HG03108 (cell line): ENCODE measurements at regions not wholly inside any gene's neighbourhood (a gene's known extent, or its start where the extent isn't known, plus 50 kb on each side); places are given as distances from the start of the nearest gene placed in this dataset.

Experiments used
- ATAC-seq: cut with Tn5 transposase; IDR thresholded peaks from one replicate; pipeline ENCODE4 v1.9.1; 2021; ENCODE audit warnings: moderate library complexity; ENCODE audit not compliant: unreplicated experiment

DNA sequence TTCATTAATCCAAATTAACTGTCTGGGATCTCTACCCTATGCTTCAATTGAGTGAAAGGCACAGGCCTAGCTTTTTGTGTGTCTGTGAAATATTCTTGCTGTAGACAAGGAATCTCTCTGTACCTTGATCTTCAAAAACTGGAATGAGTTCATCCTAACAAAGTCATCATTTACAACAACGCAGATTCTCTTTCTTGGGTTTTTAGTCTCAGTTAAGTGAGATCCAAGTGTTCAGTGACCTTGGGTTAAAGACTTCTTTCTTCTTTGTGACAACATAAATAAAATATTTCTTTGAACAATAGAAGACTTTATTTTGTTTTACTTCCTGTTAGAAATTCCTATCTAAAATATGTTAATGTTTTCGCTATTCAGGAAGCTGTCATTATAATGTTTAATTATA lies 192.2 kb upstream of the LMNTD1 start:
- no peak for ATAC-seq

DNA sequence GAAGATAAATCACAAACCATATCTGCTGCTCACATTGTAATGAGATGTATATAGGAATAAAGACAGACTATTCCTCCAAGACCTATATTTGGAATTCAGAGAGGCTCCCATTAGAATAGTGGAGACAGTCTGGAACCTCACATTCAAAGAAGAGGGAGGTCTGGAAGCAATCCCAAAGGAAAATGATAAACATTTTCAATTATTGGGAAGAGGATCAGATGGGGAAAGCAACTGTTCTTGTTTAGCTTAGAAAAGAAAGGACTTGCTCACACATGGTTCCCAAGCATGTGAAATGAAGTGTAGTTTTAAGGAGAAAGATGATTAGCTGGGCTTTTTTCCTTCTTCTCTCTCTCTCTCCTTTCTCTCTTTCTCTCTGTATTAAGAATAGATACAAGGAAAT lies 193.0 kb upstream of the LMNTD1 start:
- no peak for ATAC-seq

DNA sequence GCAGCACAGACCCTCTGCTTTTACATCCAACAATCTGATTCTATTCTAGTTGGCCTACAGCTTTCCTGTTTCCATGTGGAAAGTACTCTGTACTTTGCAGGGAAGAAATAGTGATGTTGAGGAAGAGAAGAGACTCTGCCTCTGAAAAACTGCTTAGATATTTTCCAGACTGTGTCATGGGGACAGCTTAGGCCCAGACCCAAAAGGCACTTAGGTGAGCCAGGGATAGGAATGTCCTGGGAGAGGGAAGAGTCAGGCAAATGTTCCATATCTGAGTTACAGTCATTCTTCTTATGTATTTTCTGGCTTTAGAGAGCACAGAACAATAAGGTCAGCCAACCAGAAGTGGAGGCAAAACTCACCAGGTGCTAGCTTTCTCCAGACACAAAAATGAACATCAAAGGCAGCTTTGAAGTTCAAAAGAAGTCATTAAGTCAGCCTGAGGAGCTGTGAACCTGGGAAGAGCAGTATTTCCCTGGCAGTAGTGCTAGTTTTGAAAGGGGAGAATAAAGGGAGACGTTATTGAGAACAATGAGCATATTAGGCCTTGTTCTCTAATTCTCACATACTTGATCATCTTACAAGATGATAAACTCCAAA lies 199.7 kb upstream of the LMNTD1 start:
- ATAC-seq, result no peak

DNA sequence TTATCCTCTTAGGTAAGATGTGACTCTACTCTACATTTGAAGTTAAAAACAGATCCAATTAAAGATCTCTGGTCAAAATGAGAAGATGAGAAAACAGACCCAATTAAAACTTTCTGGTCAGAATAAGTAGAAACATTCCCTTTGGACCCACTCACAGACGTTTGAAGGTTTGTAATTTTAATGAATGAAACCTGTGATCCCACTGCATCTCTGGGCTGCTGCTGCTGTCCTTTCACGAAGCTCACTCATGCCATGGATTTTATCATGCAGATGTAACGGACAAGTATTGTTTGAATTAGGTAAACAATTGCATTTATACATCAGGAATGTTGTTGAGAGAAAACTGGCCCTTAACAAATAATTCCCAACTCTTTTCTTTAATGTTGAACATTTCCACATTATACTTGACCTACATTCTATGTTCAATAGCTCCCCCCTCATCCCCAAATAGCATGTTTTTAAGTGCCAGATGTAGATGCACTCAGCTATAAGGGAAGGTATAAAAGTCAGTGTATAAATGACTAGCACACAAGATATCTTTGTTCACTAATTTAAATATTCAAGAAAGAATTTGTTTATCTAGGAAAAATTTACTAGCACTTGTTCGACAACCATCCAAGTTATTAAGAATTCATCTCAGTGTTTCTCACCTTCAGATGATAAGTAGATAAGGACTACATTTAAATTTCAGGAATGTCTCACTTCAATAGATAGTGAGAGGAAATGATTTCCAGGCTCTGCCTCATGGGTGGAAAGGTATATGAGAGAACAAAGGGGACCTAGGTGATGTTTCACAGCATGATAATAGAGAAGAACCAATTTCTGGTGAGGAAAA lies 202.3 kb upstream of the LMNTD1 start:
- ATAC-seq, result no peak

DNA sequence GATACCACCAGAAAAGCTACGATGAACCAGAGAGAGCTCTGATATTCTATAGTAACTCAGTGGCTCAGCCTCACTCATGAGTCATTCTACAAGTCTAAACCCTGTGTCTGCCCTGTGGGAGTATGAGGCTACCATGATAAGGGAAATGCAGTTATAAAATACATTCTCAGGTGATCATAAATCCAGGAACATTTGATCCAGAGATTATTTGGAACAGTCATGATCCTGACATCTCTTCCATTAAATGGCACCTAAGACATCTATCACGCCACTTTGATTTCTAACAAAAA lies 202.6 kb upstream of the RASSF8 start:
- ATAC-seq, result no peak

DNA sequence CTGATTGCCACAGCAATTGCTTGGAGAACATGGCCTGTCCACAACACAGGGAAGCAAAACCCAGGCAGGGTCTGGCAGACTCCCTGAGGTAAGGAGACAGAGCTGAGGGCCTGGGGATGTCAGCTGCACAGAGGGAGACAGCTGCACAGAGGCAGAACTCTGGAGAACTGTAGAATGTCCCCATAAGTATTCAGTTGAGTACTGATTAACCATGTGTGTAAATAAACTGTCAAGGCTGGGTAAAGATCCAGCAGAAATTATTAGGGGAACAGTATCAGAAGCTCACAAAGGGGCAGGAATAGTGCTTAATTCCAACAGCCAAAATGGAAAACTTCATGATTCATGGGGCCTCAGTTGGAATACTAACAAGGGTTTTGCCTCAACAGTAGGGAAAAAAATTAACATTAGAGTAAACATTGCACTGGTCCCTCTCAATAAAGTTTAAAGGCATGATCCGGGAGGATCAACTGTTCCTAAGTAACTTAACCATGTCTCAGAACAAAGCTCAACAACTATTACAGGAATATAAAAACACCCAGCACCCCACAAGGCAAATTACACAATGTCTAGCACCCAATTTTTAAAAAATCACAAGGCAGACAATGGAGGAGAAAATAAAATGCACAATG lies 201.3 kb upstream of the RASSF8 start:
- ATAC-seq, result no peak

DNA sequence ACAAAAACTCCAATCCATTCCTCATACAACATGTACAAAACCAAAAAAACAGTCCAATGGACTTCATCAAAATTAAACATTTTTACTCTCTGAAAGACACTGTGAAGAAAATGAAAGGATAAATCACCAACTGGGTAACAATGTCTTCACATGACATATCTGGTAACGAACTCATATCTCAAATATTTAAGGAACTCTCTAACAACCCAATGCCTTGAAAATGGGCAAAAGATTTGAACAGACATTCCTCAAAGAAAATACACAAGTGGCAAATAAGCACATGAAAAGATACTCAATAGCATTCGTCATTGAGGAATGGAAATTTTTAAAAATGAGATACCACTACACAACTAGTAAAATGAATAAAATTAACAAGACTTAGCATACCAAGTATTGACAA lies 198.7 kb upstream of the RASSF8 start:
- no peak for ATAC-seq

DNA sequence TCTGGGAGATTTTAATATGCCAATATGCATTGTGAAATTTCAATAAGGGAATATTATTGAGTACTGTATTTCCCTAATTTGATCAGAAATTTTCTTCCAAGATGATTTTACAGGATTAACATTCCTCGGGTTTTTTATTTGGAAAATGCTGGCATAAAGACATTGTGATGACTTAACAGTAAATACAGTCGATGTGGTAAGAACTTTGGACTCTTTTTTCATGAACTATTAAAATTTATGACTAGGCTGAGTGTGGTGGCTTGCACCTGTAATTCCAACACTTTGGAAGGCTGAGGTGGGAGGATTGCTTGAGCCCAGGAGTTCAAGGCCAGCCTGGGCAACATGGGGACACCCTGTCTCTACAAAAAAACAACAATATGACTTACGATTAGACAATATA lies 197.1 kb upstream of the RASSF8 start:
- no peak for ATAC-seq

DNA sequence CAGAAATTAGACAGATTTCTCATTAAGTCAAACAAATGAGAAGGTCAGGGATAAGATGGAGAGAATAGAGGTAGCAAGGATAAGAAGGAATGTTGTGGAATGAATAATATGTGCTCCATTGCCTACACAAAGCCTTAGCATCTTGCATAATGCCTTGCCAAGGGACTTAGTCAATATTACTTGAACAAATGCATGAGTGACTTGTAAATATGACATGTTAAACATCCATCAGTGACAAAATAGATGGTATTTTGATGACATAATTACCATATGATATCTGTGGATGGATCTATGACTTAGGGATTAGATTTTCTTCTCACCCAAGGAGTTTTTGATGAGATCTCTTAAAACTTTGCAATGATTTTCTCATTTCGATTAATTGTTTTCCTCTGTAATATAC lies 194.1 kb upstream of the RASSF8 start:
- no peak for ATAC-seq

DNA sequence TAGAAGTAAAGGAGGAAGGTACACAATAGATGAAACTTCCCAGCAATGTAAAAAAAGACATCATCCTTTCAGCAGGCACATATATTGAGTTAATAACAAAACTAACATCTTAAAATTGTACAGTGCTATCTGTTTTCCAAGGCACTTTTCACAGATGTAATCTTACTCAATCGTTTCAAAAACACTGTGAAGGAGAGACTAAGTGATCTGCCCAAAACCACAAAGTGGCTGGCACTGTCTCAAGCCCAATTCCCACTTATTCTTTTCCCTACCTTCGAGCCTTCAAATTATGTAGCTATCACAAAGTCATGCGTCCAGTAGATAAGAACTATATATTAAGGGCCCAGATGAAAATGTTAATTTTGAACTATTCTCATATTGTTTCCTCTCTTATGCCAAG lies 193.6 kb upstream of the RASSF8 start:
- ATAC-seq, result no peak

DNA sequence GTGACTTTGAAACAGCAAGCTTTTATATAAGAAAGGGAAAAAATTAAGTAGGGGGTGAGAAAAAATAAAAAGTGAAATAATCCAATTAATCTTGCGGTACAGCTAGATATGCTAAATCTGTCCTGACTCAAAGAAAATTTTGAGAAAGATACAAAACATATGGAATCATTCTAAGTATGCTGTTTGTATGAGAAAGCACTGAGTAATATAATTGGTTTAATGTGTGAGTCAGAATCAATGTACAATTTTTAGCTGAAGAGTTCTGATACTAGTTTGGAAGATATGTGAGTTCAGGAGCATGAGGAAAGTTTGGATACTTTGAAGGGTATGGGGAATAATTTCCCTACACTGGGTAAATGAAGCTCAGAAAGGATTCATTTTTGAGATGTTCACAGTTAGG lies 190.9 kb upstream of the RASSF8 start:
- no peak for ATAC-seq

DNA sequence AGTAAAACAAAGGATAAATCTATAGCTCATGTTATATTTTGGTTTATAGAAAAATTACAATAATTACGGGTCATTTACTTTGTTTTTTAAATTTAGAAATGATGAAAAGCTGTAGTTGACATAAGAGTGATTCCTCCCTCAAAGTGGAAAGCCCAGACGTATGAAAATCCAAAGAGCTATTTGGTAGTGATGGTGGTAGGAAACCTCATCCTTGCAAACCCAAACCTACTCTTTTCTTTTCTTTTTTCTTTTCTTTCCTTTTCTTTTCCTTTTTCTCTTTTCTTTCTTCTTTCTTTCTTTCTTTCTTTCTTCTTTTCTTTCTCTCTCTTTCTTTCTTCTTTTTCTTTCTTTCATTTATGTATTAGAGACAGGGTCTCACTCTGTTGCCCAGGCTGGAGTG lies 190.3 kb upstream of the RASSF8 start:
- ATAC-seq, result no peak

DNA sequence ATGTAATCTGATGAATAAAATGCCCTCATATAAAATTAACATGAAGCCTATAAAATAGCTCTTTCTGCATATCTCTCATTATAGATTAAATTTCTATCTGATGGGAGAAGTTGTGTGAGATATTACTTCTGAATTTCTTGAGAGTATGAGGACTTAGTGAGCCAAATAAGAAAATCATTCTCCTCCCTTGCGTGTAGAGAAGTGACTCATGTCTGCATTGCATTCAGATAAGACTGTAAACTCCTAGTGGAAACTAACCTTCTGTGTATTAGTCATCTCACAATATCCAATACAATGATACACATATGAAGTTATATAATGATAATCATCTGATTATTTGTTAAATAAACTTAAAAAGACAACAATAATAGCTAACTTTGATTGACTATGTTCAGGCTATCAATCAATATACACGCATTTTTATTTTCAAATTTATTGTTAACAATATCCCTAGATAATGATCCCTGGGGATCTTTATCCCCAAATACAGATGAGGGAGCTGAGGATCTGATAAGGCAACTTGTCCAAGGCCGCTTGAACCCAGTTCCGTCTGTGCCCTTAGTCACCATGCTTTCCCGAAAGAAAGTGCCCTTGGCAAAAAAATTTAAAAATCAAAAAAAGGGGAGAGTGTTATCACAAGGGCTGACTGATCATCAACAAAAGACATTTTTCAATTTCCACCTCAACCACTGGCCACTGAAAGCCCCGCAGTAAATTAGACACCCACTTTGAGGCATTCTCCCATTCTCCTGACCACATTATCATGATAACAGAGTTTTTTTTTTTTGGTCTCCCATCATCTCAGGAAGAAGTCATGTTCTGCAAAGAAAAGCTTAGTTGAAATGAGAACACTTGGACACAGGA lies 189.2 kb upstream of the RASSF8 start:
- no peak for ATAC-seq

DNA sequence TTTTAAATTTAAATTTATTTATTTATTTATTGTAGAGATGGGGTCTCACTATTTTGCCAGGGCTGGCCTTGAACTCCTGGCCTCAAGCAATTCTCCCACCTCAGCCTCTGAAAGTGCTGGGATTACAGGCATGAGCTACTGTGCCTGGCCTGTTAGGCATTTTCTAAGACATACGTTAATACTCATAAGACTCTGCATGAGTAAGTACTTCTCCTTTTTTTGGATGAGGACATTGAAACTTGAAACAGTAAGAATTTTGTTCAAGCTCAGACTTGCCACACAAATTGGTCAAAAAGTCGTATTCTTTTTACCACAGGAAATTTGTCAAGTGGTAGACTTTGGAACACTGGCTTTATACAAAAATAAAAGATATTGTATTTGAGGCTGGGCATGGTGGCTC lies 187.4 kb upstream of the RASSF8 start:
- no peak for ATAC-seq

DNA sequence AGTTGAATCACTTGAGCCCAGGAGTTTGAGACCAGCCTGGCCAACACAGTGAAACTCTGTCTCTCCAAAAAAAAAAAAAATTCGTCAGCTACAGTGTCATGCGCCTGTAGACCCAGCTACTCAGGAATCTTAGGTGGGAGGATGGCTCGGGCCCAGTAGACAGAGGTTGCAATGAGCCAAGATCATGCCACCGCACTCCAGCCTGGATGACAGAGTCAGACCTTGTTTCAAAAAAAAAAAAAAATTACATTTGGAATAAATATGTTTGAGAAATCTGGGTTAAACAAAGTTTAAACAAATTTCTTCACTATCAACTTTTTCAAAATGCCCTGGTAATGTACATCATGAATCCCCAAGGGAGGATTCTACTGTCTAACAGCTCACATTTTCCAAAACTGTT lies 187.0 kb upstream of the RASSF8 start:
- ATAC-seq, result no peak

DNA sequence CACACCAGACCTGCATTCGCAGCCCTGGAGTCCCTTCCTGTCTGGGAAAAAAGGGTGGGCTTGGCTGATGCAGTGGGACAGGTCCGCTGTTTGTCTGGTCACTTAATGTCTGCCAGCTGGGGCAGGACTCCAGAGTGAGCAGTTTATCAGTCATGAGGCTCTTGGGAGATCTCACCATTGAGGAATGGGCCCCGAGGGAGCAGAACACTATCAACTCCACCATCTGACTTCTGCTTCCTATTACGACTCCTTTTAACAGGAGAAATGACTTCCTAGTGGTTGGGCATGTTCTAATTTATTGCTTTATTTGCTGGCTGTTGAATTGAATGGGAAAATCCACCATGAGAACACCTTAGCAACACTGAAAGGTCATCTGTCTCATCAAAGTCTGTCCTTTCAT lies 182.5 kb upstream of the RASSF8 start:
- no peak for ATAC-seq

DNA sequence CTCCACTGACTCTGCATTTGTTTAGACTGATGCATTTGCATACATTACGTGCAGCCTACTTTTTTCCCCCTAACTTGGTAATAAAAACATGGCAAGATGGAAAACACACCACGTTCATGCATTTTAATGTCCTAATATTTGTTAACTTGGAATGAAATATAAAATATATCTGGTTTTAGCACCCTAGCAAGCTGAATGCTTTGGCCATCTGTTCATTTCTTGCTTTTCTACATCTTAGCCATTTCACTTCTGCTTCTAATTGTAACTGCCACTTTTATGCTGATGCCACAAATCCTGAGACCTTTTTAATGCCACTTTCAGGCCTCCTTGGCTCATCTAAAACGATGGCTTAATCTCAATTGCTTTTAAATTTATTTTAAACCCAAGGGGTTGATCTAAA lies 177.7 kb upstream of the RASSF8 start:
- ATAC-seq, result no peak

DNA sequence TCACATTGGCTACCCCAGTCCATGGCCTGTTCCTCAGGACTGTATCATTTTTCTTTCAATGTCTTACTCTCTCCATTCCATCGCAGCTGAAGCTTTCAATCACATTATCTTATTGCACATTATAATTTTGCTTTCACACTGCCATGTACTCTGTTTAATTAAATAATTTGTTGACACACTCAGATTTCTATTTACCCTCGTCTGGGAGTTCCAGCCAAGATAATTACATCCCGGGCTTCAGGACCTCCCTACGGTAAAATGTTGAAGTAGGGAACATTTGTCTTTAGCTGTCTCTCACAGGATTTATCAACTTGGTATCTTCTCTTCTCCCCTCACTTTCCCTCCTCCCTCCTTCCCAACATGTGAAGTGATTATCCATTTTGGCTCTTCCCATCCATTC lies 177.2 kb upstream of the RASSF8 start:
- ATAC-seq, result no peak

DNA sequence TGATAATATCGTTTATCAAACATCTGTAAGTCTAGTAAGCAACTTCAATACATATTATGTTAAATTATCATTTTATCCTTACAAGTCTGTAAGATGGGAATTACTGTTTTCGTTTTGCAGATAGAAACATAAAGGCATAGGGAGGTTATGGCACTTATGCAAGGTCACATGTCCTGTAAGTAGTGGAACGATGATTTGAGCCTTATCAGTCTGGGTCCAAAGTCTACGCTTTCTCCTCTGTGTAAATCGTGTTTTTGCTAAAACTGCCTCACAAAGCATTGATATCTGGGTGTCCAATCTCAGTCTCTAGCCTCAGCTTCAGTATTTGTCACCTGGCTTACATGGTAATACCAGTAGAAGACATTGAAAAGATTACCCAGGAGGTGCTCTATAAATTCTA lies 174.9 kb upstream of the RASSF8 start:
- ATAC-seq, result no peak

DNA sequence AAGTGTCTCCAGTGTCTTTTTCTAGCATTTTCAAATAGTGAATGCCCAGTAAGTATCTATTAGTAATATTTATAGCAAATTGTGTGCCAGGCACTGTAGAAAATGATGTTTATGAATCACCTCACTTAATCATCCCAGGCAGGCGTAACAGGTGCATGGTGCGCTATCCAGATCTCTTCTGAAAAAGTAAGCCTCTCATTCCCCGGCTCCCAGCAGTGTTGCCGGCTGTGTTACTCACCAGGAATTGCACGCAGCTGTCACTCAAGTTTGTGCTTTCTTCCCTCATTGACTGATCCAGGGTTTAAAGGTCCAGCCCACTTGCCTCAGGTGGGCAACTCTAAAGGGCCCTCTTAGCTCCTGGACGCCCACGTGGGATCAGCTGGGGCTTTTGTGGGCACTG lies 173.8 kb upstream of the RASSF8 start:
- no peak for ATAC-seq

DNA sequence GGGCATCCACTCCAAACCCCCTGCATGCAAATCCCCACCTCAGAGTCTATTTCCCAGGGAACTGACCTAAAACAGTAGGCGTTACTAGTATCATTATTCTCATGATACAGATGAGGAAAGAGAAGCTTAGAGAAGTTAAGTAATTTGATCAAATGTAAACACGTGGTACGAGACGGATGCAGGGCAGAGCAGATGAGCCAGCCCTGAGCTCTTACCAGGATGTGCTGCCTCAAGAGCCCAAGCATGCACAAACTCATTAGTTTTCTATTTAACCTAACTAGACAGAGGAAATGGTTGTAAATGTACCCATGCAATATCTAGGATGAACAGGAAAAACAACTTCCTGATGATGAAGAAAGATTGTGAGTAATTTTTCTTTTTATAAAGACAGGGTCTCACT lies 173.3 kb upstream of the RASSF8 start:
- ATAC-seq, result no peak

DNA sequence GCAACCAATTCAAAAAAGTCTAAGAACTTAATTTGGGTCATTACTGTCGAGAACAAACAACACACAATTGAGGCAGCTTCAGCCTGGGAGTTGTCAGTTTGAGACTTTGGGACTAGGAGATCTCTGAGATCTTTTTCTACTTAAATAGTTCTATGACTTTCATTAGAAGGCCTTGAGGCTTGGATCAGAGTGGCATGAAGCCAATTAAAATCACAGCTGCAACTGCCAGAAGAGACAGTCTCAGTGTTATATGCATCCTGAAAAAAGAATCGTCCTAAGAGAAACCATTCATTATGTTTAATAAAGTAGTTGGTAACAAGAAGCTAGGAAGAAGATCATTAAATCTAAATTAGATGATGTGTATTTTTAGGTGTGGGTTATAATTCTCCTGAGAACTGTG lies 170.8 kb upstream of the RASSF8 start:
- ATAC-seq, result no peak
